PC-3 (cell line): ENCODE measurements at regions not wholly inside any gene's neighbourhood (a gene's known extent, or its start where the extent isn't known, plus 50 kb on each side); places are given as distances from the start of the nearest gene placed in this dataset.

Experiments
- ATAC-seq: fragments of 200-7000 bp; cut with Tn5 transposase; 2 replicates; pipeline ENCODE4 v1.9.1; 2020; ENCODE audit warnings: mild to moderate bottlenecking, moderate library complexity
- BruUV-seq: library from RNA; stranded (reverse); fragments of 400-500 nt; replicated peaks from 2 replicates; lab custom pipeline; 2021; lab: Mats Ljungman, UMichigan
- CTCF ChIA-PET: fragments of 300-600 bp; sonication (Branson Sonifier 250); formaldehyde crosslinking; loops from one replicate; lab custom pipeline; 2022; ENCODE audit warnings: antibody characterized with exemption; lab: Charles Lee
- POLR2A ChIA-PET: fragments of 300-600 bp; sonication (Branson Sonifier 250); formaldehyde crosslinking; loops from one replicate; lab custom pipeline; 2022; ENCODE audit warnings: antibody characterized with exemption; ENCODE audit not compliant: unreplicated experiment; lab: Charles Lee
- DNase-seq: peaks from one replicate; pipeline ENCODE4 v3.0.0-alpha.2; 2015
- H2AFZ ChIP-seq: fragments of 300-600 bp; sonication (generic); 2 replicates; pipeline ENCODE4 v1.6.0; 2016; ENCODE audit warnings: antibody characterized with exemption, low read length
- H3F3A ChIP-seq: fragments of 300-600 bp; sonication (generic); one replicate; pipeline ENCODE4 v1.6.0; 2017; ENCODE audit warnings: antibody characterized with exemption, low read length, control low read depth, mild to moderate bottlenecking; ENCODE audit not compliant: unreplicated experiment
- H3K27ac ChIP-seq: fragments of 300-600 bp; sonication (generic); 2 replicates; pipeline ENCODE4 v1.5.1; 2016; ENCODE audit warnings: mild to moderate bottlenecking, low read length
- H3K27me3 ChIP-seq: fragments of 300-600 bp; sonication (generic); 2 replicates; pipeline ENCODE4 v1.6.1; 2016; ENCODE audit warnings: low read length, mixed read lengths
- H3K36me3 ChIP-seq: fragments of 300-600 bp; sonication (generic); 2 replicates; pipeline ENCODE4 v1.6.1; 2016; ENCODE audit warnings: low read depth, mixed run types, low read length, mixed read lengths
- H3K4me1 ChIP-seq: fragments of 300-600 bp; sonication (generic); 2 replicates; pipeline ENCODE4 v1.5.1; 2016; ENCODE audit warnings: low read length; ENCODE audit not compliant: insufficient read depth
- H3K4me2 ChIP-seq: fragments of 300-600 bp; sonication (generic); 2 replicates; pipeline ENCODE4 v1.6.0; 2016; ENCODE audit warnings: low read length
- H3K4me3 ChIP-seq: fragments of 300-600 bp; sonication (generic); 2 replicates; pipeline ENCODE4 v1.5.1; 2016; ENCODE audit warnings: mild to moderate bottlenecking, low read length, mixed read lengths
- H3K79me2 ChIP-seq: fragments of 300-600 bp; sonication (generic); 2 replicates; pipeline ENCODE4 v1.6.1; 2017; ENCODE audit warnings: low read length, mixed read lengths
- H3K9ac ChIP-seq: fragments of 300-600 bp; sonication (generic); 2 replicates; pipeline ENCODE4 v1.6.0; 2016; ENCODE audit warnings: mild to moderate bottlenecking, low read length
- H3K9me2 ChIP-seq: fragments of 300-600 bp; sonication (generic); replicated peaks from 2 replicates; pipeline ENCODE4 v1.6.1; 2016; ENCODE audit warnings: mixed run types, low read length, mixed read lengths
- H3K9me3 ChIP-seq: fragments of 300-600 bp; sonication (generic); 2 replicates; pipeline ENCODE4 v1.6.1; 2016; ENCODE audit warnings: low read length, mixed read lengths
- H4K20me1 ChIP-seq: fragments of 300-600 bp; sonication (generic); 2 replicates; pipeline ENCODE4 v1.6.1; 2016; ENCODE audit warnings: low read length, mixed read lengths
- CTCF ChIP-seq: fragments of 300-600 bp; sonication (generic); conservative IDR thresholded peaks from 2 replicates; pipeline ENCODE4 v1.5.1; 2017; ENCODE audit warnings: antibody characterized with exemption, low read depth, mild to moderate bottlenecking, low read length
- EZH2 ChIP-seq: fragments of 300-600 bp; sonication (generic); IDR thresholded peaks from one replicate; pipeline ENCODE4 v1.6.1; 2017; ENCODE audit warnings: antibody characterized with exemption, mild to moderate bottlenecking, low read length; ENCODE audit not compliant: unreplicated experiment
- EZH2phosphoT487 ChIP-seq: fragments of 300-600 bp; sonication (generic); IDR thresholded peaks from 2 replicates; pipeline ENCODE4 v1.6.1; 2018; ENCODE audit warnings: mild to moderate bottlenecking, antibody characterized with exemption, low read length, borderline replicate concordance
- intact Hi-C: fragments of 100-400 bp; cut with micrococcal nuclease; formaldehyde crosslinking; loops from 2 replicates; pipeline ENCODE4 v1.9.0; 2023

GRCh38 chr7:35424440-35424839 is 170.5 kb upstream of the TBX20 start:
- Histone ChIP-seq H3K27me3 (peaks cover 26% of the 10 kb centered on the region; the same call in 1 of the 2 replicates), H3K4me1 (no peaks in the 10 kb centered on the region), H3K9ac (no peak overlapping the region), H3K79me2 (no peaks in the 10 kb centered on the region), H3K9me3 (no peaks in the 10 kb centered on the region), H4K20me1 (no peaks in the 10 kb centered on the region), H3K9me2 (no peaks in the 10 kb centered on the region), H3K27ac (no peak overlapping the region), H2AFZ (no peak overlapping the region), H3K4me3 (no peak overlapping the region), H3F3A (no peaks in the 10 kb centered on the region), H3K36me3 (no peaks in the 10 kb centered on the region), H3K4me2 (no peak overlapping the region)
- POLR2A ChIA-PET = no interaction called here
- BruUV-seq = no TSS peak
- DNase-seq (no peak), ATAC-seq (no peak)
- TF ChIP-seq CTCF (no peak), EZH2phosphoT487 (no peak), EZH2 (no peak)
- CTCF ChIA-PET = interaction anchor here (0.6 to 1.0 kb wide), 2 partner anchors 42 to 189 kb away, joined by 3 to 5 read pairs; no protein-coding TSS in a partner anchor
- intact Hi-C loops = loop anchor here (2.0 to 10.0 kb wide), 3 partner anchors 200 to 480 kb away; no protein-coding TSS in a partner anchor

GRCh38 chr7:35422715-35423114 is 168.8 kb upstream of the TBX20 start:
- H3K9me2 ChIP-seq = no peaks in the 10 kb centered on the region
- H3K36me3 ChIP-seq = no peaks in the 10 kb centered on the region
- H2AFZ ChIP-seq = no peak overlapping the region
- POLR2A ChIA-PET = no interaction called here
- no peaks in the 10 kb centered on the region for H3K9me3 ChIP-seq
- no peak for TF ChIP-seq EZH2
- no peak for TF ChIP-seq EZH2phosphoT487
- no peak for TF ChIP-seq CTCF
- H3K4me1 ChIP-seq = no peaks in the 10 kb centered on the region
- no TSS peak for BruUV-seq
- no peaks in the 10 kb centered on the region for H3K79me2 ChIP-seq
- intact Hi-C loops = loop anchor here (10.0 kb wide), 2 partner anchors 348 to 482 kb away; no protein-coding TSS in a partner anchor
- no peak overlapping the region for H3K4me2 ChIP-seq
- no peak overlapping the region for H3K27ac ChIP-seq
- CTCF ChIA-PET = no interaction called here
- no peaks in the 10 kb centered on the region for H3F3A ChIP-seq
- peaks cover 36% of the 10 kb centered on the region; the same call in 1 of the 2 replicates for H3K27me3 ChIP-seq
- H3K9ac ChIP-seq = no peak overlapping the region
- ATAC-seq (no peak), DNase-seq (no peak)
- no peak overlapping the region for H3K4me3 ChIP-seq
- no peaks in the 10 kb centered on the region for H4K20me1 ChIP-seq

GRCh38 chr7:35420656-35421055 is 166.8 kb upstream of the TBX20 start:
- ATAC-seq (no peak), DNase-seq (peak; percentile 8)
- H3K9ac ChIP-seq = no peak overlapping the region
- no peaks in the 10 kb centered on the region for H3F3A ChIP-seq
- H3K4me3 ChIP-seq = peak overlapping the region; percentile 54
- no peaks in the 10 kb centered on the region for H3K79me2 ChIP-seq
- peak overlapping the region; percentile 37; the same call in 1 of the 2 replicates for H2AFZ ChIP-seq
- H4K20me1 ChIP-seq = no peaks in the 10 kb centered on the region
- H3K9me2 ChIP-seq = no peaks in the 10 kb centered on the region
- H3K9me3 ChIP-seq = no peaks in the 10 kb centered on the region
- H3K27me3 ChIP-seq = peaks cover 39% of the 10 kb centered on the region; the same call in 1 of the 2 replicates
- CTCF ChIA-PET = interaction anchor here (0.5 kb wide), 1 partner anchor 307 kb away, joined by 5 read pairs; no protein-coding TSS in a partner anchor
- no peaks in the 10 kb centered on the region for H3K36me3 ChIP-seq
- H3K27ac ChIP-seq = no peak overlapping the region
- BruUV-seq = no TSS peak
- intact Hi-C loops = loop anchor here (10.0 kb wide), 2 partner anchors 346 to 484 kb away; no protein-coding TSS in a partner anchor
- no peaks in the 10 kb centered on the region for H3K4me1 ChIP-seq
- TF ChIP-seq EZH2 (no peak), EZH2phosphoT487 (no peak), CTCF (no peak)
- peak overlapping the region; percentile 73 for H3K4me2 ChIP-seq
- POLR2A ChIA-PET = interaction anchor here (0.6 kb wide), 1 partner anchor 15 kb away, joined by 6 read pairs; no protein-coding TSS in a partner anchor
